SK-N-SH treated with all-trans-retinoic acid at 6 μM for 48 hours (cell line): ENCODE measurements at regions not wholly inside any gene's neighbourhood (a gene's known extent, or its start where the extent isn't known, plus 50 kb on each side); places are given as distances from the start of the nearest gene placed in this dataset.

Source experiments
- CSDC2 ChIP-seq: fragments of 250-450 bp; sonication (Bioruptor Pico); IDR thresholded peaks from 2 replicates; pipeline ENCODE4 v1.5.0; 2020; ENCODE audit warnings: mild to moderate bottlenecking, moderate library complexity
- OSR1 ChIP-seq: fragments of 250-450 bp; sonication (Bioruptor Pico); IDR thresholded peaks from 2 replicates; pipeline ENCODE4 v1.8.0; 2022; ENCODE audit warnings: moderate library complexity, mild to moderate bottlenecking, inconsistent platforms
- TCF4 ChIP-seq: fragments of 250-450 bp; sonication (Bioruptor Pico); IDR thresholded peaks from 2 replicates; pipeline ENCODE4 v1.8.0; 2021; ENCODE audit warnings: mild to moderate bottlenecking, moderate library complexity, borderline replicate concordance
- ZFP3 ChIP-seq: fragments of 250-450 bp; sonication (Bioruptor Pico); IDR thresholded peaks from 2 replicates; pipeline ENCODE4 v1.5.0; 2020; ENCODE audit warnings: mild to moderate bottlenecking, moderate library complexity
- TF ChIP-seq, protein P1 (sequence below): fragments of 250-450 bp; sonication (Bioruptor Pico); IDR thresholded peaks from 2 replicates; pipeline ENCODE4 v1.5.1; 2021; ENCODE audit warnings: mild to moderate bottlenecking, moderate library complexity
- TF ChIP-seq, protein P2 (sequence below): fragments of 250-450 bp; sonication (Bioruptor Pico); IDR thresholded peaks from 2 replicates; pipeline ENCODE4 v1.8.0; 2020; ENCODE audit warnings: mild to moderate bottlenecking, moderate library complexity, borderline replicate concordance
- TF ChIP-seq, protein P3 (sequence below): fragments of 250-450 bp; sonication (Bioruptor Pico); IDR thresholded peaks from 2 replicates; pipeline ENCODE4 v1.5.1; 2020; ENCODE audit warnings: low read depth, mild to moderate bottlenecking, moderate library complexity
- TF ChIP-seq, protein P4 (sequence below): fragments of 250-450 bp; sonication (Bioruptor Pico); IDR thresholded peaks from 2 replicates; pipeline ENCODE4 v1.8.0; 2021; ENCODE audit warnings: low read depth, mild to moderate bottlenecking, moderate library complexity, borderline replicate concordance

GRCh38 chr6:144467172-144467762, 182.1 kb downstream of the UTRN start:
- TF ChIP-seq, protein P1, sequence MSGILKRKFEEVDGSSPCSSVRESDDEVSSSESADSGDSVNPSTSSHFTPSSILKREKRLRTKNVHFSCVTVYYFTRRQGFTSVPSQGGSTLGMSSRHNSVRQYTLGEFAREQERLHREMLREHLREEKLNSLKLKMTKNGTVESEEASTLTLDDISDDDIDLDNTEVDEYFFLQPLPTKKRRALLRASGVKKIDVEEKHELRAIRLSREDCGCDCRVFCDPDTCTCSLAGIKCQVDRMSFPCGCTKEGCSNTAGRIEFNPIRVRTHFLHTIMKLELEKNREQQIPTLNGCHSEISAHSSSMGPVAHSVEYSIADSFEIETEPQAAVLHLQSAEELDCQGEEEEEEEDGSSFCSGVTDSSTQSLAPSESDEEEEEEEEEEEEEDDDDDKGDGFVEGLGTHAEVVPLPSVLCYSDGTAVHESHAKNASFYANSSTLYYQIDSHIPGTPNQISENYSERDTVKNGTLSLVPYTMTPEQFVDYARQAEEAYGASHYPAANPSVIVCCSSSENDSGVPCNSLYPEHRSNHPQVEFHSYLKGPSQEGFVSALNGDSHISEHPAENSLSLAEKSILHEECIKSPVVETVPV (CRISPR knock-in tag), result no peak
- TF ChIP-seq ZFP3 (CRISPR knock-in tag), result no peak
- TF ChIP-seq, protein P2, sequence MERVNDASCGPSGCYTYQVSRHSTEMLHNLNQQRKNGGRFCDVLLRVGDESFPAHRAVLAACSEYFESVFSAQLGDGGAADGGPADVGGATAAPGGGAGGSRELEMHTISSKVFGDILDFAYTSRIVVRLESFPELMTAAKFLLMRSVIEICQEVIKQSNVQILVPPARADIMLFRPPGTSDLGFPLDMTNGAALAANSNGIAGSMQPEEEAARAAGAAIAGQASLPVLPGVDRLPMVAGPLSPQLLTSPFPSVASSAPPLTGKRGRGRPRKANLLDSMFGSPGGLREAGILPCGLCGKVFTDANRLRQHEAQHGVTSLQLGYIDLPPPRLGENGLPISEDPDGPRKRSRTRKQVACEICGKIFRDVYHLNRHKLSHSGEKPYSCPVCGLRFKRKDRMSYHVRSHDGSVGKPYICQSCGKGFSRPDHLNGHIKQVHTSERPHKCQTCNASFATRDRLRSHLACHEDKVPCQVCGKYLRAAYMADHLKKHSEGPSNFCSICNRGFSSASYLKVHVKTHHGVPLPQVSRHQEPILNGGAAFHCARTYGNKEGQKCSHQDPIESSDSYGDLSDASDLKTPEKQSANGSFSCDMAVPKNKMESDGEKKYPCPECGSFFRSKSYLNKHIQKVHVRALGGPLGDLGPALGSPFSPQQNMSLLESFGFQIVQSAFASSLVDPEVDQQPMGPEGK, result no peak
- TF ChIP-seq, protein P3, sequence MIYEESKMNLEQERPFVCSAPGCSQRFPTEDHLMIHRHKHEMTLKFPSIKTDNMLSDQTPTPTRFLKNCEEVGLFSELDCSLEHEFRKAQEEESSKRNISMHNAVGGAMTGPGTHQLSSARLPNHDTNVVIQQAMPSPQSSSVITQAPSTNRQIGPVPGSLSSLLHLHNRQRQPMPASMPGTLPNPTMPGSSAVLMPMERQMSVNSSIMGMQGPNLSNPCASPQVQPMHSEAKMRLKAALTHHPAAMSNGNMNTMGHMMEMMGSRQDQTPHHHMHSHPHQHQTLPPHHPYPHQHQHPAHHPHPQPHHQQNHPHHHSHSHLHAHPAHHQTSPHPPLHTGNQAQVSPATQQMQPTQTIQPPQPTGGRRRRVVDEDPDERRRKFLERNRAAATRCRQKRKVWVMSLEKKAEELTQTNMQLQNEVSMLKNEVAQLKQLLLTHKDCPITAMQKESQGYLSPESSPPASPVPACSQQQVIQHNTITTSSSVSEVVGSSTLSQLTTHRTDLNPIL (CRISPR knock-in tag), result no peak
- TF ChIP-seq CSDC2 (CRISPR knock-in tag), result no peak
- TF ChIP-seq, protein P4, sequence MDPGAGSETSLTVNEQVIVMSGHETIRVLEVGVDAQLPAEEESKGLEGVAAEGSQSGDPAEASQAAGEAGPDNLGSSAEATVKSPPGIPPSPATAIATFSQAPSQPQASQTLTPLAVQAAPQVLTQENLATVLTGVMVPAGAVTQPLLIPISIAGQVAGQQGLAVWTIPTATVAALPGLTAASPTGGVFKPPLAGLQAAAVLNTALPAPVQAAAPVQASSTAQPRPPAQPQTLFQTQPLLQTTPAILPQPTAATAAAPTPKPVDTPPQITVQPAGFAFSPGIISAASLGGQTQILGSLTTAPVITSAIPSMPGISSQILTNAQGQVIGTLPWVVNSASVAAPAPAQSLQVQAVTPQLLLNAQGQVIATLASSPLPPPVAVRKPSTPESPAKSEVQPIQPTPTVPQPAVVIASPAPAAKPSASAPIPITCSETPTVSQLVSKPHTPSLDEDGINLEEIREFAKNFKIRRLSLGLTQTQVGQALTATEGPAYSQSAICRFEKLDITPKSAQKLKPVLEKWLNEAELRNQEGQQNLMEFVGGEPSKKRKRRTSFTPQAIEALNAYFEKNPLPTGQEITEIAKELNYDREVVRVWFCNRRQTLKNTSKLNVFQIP (CRISPR knock-in tag), result no peak
- no peak for TF ChIP-seq TCF4 (CRISPR knock-in tag)
- no peak for TF ChIP-seq OSR1 (CRISPR knock-in tag)
